Urinary bladder (tissue), 3 donors: ENCODE measurements at regions not wholly inside any gene's neighbourhood (a gene's known extent, or its start where the extent isn't known, plus 50 kb on each side); places are given as distances from the start of the nearest gene placed in this dataset.
A peak's percentile ranks its signal among the peaks of the same experiment; 100 is the strongest.

Experiments
- DNase-seq: peaks from one replicate; pipeline ENCODE4 v3.0.0-alpha.2; 2015; ENCODE audit errors: extremely low spot score
- H3K27ac ChIP-seq: one replicate; pipeline ENCODE4 v1.5.1; 2013; ENCODE audit warnings: low read depth, mild to moderate bottlenecking, moderate library complexity
- H3K36me3 ChIP-seq: one replicate; pipeline ENCODE4 v1.6.1; 2013; ENCODE audit warnings: mild to moderate bottlenecking, moderate library complexity; ENCODE audit not compliant: insufficient read depth
- H3K4me1 ChIP-seq: one replicate; pipeline ENCODE4 v1.6.1; 2013; ENCODE audit warnings: mild to moderate bottlenecking, moderate library complexity; ENCODE audit not compliant: insufficient read depth
- H3K4me3 ChIP-seq: one replicate; pipeline ENCODE4 v1.5.1; 2013; ENCODE audit warnings: low read depth, low read length
- WGBS: extraction: QIAGEN DNeasy Blood & Tissue Kit; methylation state at CpG from one replicate; pipeline ENCODE4 v1.1.7; 2013; 5-methylcytosine and 5-hydroxymethylcytosine counted together
- donor health status: healthy with polysubstance abuse.
- donor health status: healthy.

- H3K27ac ChIP-seq: no peak overlapping the region
- H3K4me3 ChIP-seq: no peak overlapping the region
- no peaks in the 10 kb centered on the region for H3K4me1 ChIP-seq
- no peaks in the 10 kb centered on the region for H3K36me3 ChIP-seq
- WGBS: 85% methylated on average over 6 of the region's 6 CpGs
- DNase-seq: no peak
These were observed 437.6 kb downstream of the PRDM2 start for GRCh38 chr1:14137411-14138134.

- Histone ChIP-seq H3K36me3 (no peaks in the 10 kb centered on the region), H3K27ac (no peak overlapping the region), H3K4me3 (no peak overlapping the region), H3K4me1 (no peaks in the 10 kb centered on the region)
- 86% methylated on average over 3 of the region's 3 CpGs for WGBS
- DNase-seq: no peak
These were observed 438.1 kb downstream of the PRDM2 start for GRCh38 chr1:14138135-14138506.

- Histone ChIP-seq H3K4me3 (no peak overlapping the region), H3K36me3 (no peaks in the 10 kb centered on the region), H3K27ac (no peak overlapping the region), H3K4me1 (no peaks in the 10 kb centered on the region)
- 65% methylated on average over 6 of the region's 6 CpGs for WGBS
- DNase-seq: no peak
These were observed 438.7 kb downstream of the PRDM2 start for GRCh38 chr1:14138687-14139086.

- no peak overlapping the region for H3K27ac ChIP-seq
These were observed 440.9 kb downstream of the PRDM2 start for GRCh38 chr1:14140831-14141401.

GRCh38 chr1:14141656-14142055, 441.7 kb downstream of the PRDM2 start:
- no peak overlapping the region for H3K4me3 ChIP-seq
- H3K4me1 ChIP-seq: no peaks in the 10 kb centered on the region
- no peak overlapping the region for H3K27ac ChIP-seq
- no peak for DNase-seq
- WGBS: 75% methylated on average over 6 of the region's 6 CpGs
- no peaks in the 10 kb centered on the region for H3K36me3 ChIP-seq

More at GRCh38 chr1:14140831-14141401, 440.9 kb downstream of the PRDM2 start:
- no peak for DNase-seq
- Histone ChIP-seq H3K36me3 (no peaks in the 10 kb centered on the region), H3K4me3 (no peak overlapping the region), H3K4me1 (no peaks in the 10 kb centered on the region)
- 40% methylated on average over 13 of the region's 13 CpGs for WGBS

- Histone ChIP-seq H3K27ac (no peak overlapping the region), H3K4me1 (no peaks in the 10 kb centered on the region), H3K4me3 (no peak overlapping the region), H3K36me3 (no peaks in the 10 kb centered on the region)
- WGBS: 65% methylated on average over 11 of the region's 11 CpGs
- DNase-seq: peak; percentile 8
These were observed 442.6 kb downstream of the PRDM2 start for GRCh38 chr1:14142397-14143100.

GRCh38 chr1:14143777-14144176, 443.8 kb downstream of the PRDM2 start:
- no peak for DNase-seq
- H3K27ac ChIP-seq: no peak overlapping the region
- no peaks in the 10 kb centered on the region for H3K36me3 ChIP-seq
- H3K4me1 ChIP-seq: no peaks in the 10 kb centered on the region
- WGBS: 85% methylated on average over 5 of the region's 5 CpGs
- H3K4me3 ChIP-seq: no peak overlapping the region

- H3K4me1 ChIP-seq: no peaks in the 10 kb centered on the region
- no peaks in the 10 kb centered on the region for H3K36me3 ChIP-seq
- no peak overlapping the region for H3K27ac ChIP-seq
- WGBS: 59% methylated on average over 2 of the region's 2 CpGs
- no peak for DNase-seq
- H3K4me3 ChIP-seq: no peak overlapping the region
These were observed 448.5 kb downstream of the PRDM2 start for GRCh38 chr1:14148526-14148925.

- Histone ChIP-seq H3K27ac (no peak overlapping the region), H3K4me3 (no peak overlapping the region), H3K36me3 (no peaks in the 10 kb centered on the region), H3K4me1 (no peaks in the 10 kb centered on the region)
- 77% methylated on average over 7 of the region's 7 CpGs for WGBS
- no peak for DNase-seq
These were observed 449.1 kb upstream of the KAZN start for GRCh38 chr1:14149431-14149830.

GRCh38 chr1:14156543-14156942, 441.9 kb upstream of the KAZN start:
- 97% methylated on average over 4 of the region's 4 CpGs for WGBS
- H3K4me3 ChIP-seq: no peak overlapping the region
- DNase-seq: no peak
- no peak overlapping the region for H3K27ac ChIP-seq
- no peaks in the 10 kb centered on the region for H3K36me3 ChIP-seq
- H3K4me1 ChIP-seq: no peaks in the 10 kb centered on the region

- H3K4me1 ChIP-seq: no peaks in the 10 kb centered on the region
- DNase-seq: no peak
- WGBS: 15% methylated on average over 2 of the region's 2 CpGs
These were observed 437.7 kb upstream of the KAZN start for GRCh38 chr1:14160781-14161180.

GRCh38 chr1:14163246-14163645, 435.2 kb upstream of the KAZN start:
- no peak overlapping the region for H3K27ac ChIP-seq
- H3K36me3 ChIP-seq: no peaks in the 10 kb centered on the region
- DNase-seq: no peak
- H3K4me1 ChIP-seq: no peaks in the 10 kb centered on the region
- WGBS: 87% methylated on average over 4 of the region's 4 CpGs
- no peak overlapping the region for H3K4me3 ChIP-seq

More at GRCh38 chr1:14160781-14161180, 437.7 kb upstream of the KAZN start:
- Histone ChIP-seq H3K4me3 (no peak overlapping the region), H3K36me3 (no peaks in the 10 kb centered on the region), H3K27ac (no peak overlapping the region)

- Histone ChIP-seq H3K4me3 (no peak overlapping the region), H3K36me3 (no peaks in the 10 kb centered on the region), H3K4me1 (no peaks in the 10 kb centered on the region), H3K27ac (no peak overlapping the region)
- no peak for DNase-seq
- 24% methylated on average over 2 of the region's 2 CpGs for WGBS
These were observed 433.1 kb upstream of the KAZN start for GRCh38 chr1:14165371-14165801.

GRCh38 chr1:14167884-14168283, 430.6 kb upstream of the KAZN start:
- no peak overlapping the region for H3K27ac ChIP-seq
- DNase-seq: no peak
- no peaks in the 10 kb centered on the region for H3K36me3 ChIP-seq
- H3K4me3 ChIP-seq: no peak overlapping the region
- H3K4me1 ChIP-seq: no peaks in the 10 kb centered on the region
- WGBS: 89% methylated on average over 10 of the region's 10 CpGs
